SK-N-SH treated with all-trans-retinoic acid at 6 μM for 48 hours (cell line): ENCODE measurements at regions not wholly inside any gene's neighbourhood (a gene's known extent, or its start where the extent isn't known, plus 50 kb on each side); places are given as distances from the start of the nearest gene placed in this dataset.

Experiments used
- ATAC-seq: fragments of 200-7000 bp; cut with Tn5 transposase; 3 replicates; pipeline ENCODE4 v1.9.1; 2020; ENCODE audit warnings: mild to moderate bottlenecking, moderate library complexity
- BACH2 ChIP-seq: fragments of 250-450 bp; sonication (Bioruptor Pico); IDR thresholded peaks from 2 replicates; pipeline ENCODE4 v1.9.0; 2021; ENCODE audit warnings: mild to moderate bottlenecking, borderline replicate concordance
- CREB5 ChIP-seq: fragments of 250-450 bp; sonication (Bioruptor Pico); IDR thresholded peaks from 2 replicates; pipeline ENCODE4 v1.5.1; 2020; ENCODE audit warnings: low read depth, mild to moderate bottlenecking, moderate library complexity
- ESRRG ChIP-seq: fragments of 250-450 bp; sonication (Bioruptor Pico); IDR thresholded peaks from 2 replicates; pipeline ENCODE4 v1.6.1; 2021; ENCODE audit warnings: mild to moderate bottlenecking
- OSR1 ChIP-seq: fragments of 250-450 bp; sonication (Bioruptor Pico); IDR thresholded peaks from 2 replicates; pipeline ENCODE4 v1.8.0; 2022; ENCODE audit warnings: moderate library complexity, mild to moderate bottlenecking, inconsistent platforms
- PPARA ChIP-seq: fragments of 250-450 bp; sonication (Bioruptor Pico); IDR thresholded peaks from 2 replicates; pipeline ENCODE4 v1.5.0; 2020; ENCODE audit warnings: mild to moderate bottlenecking, borderline replicate concordance
- RARB ChIP-seq: fragments of 250-450 bp; sonication (Bioruptor Pico); IDR thresholded peaks from 2 replicates; pipeline ENCODE4 v1.8.0; 2021; ENCODE audit warnings: mild to moderate bottlenecking, moderate library complexity
- SNAI2 ChIP-seq: fragments of 250-450 bp; sonication (Bioruptor Pico); IDR thresholded peaks from 2 replicates; pipeline ENCODE4 v1.5.0; 2020; ENCODE audit warnings: mild to moderate bottlenecking, moderate library complexity
- TCF4 ChIP-seq: fragments of 250-450 bp; sonication (Bioruptor Pico); IDR thresholded peaks from 2 replicates; pipeline ENCODE4 v1.8.0; 2021; ENCODE audit warnings: mild to moderate bottlenecking, moderate library complexity, borderline replicate concordance
- TOX ChIP-seq: fragments of 250-450 bp; sonication (Bioruptor Pico); IDR thresholded peaks from 2 replicates; pipeline ENCODE4 v1.8.0; 2021; ENCODE audit warnings: mild to moderate bottlenecking, moderate library complexity, borderline replicate concordance
- ZC3H10 ChIP-seq: fragments of 250-450 bp; sonication (Bioruptor Pico); IDR thresholded peaks from 2 replicates; pipeline ENCODE4 v1.5.1; 2021; ENCODE audit warnings: mild to moderate bottlenecking, moderate library complexity
- ZFP3 ChIP-seq: fragments of 250-450 bp; sonication (Bioruptor Pico); IDR thresholded peaks from 2 replicates; pipeline ENCODE4 v1.5.0; 2020; ENCODE audit warnings: mild to moderate bottlenecking, moderate library complexity
- ZNF565 ChIP-seq: fragments of 450-650 bp; formaldehyde crosslinking; conservative IDR thresholded peaks from 2 replicates; pipeline ENCODE4 v1.5.0; 2020; ENCODE audit warnings: low read depth, mild to moderate bottlenecking, moderate library complexity
- ZNF70 ChIP-seq: fragments of 450-650 bp; formaldehyde crosslinking; IDR thresholded peaks from 2 replicates; pipeline ENCODE4 v1.5.0; 2020; ENCODE audit warnings: mild to moderate bottlenecking, moderate library complexity
- ZNF8 ChIP-seq: fragments of 450-650 bp; formaldehyde crosslinking; IDR thresholded peaks from 2 replicates; pipeline ENCODE4 v1.5.0; 2020; ENCODE audit warnings: mild to moderate bottlenecking, moderate library complexity
- TF ChIP-seq, protein P1 (sequence below): fragments of 250-450 bp; sonication (Bioruptor Pico); IDR thresholded peaks from 2 replicates; pipeline ENCODE4 v1.8.0; 2021; ENCODE audit warnings: low read depth, mild to moderate bottlenecking, moderate library complexity, borderline replicate concordance
- TF ChIP-seq, protein P2 (sequence below): fragments of 250-450 bp; sonication (Bioruptor Pico); IDR thresholded peaks from 2 replicates; pipeline ENCODE4 v1.5.0; 2020; ENCODE audit warnings: mild to moderate bottlenecking, moderate library complexity
- TF ChIP-seq, protein P3 (sequence below): fragments of 250-450 bp; sonication (Bioruptor Pico); IDR thresholded peaks from 2 replicates; pipeline ENCODE4 v1.8.0; 2020; ENCODE audit warnings: mild to moderate bottlenecking, moderate library complexity, borderline replicate concordance
- TF ChIP-seq, protein P4 (sequence below): fragments of 250-450 bp; sonication (Bioruptor Pico); IDR thresholded peaks from 2 replicates; pipeline ENCODE4 v1.5.1; 2021; ENCODE audit warnings: mild to moderate bottlenecking, moderate library complexity

DNA sequence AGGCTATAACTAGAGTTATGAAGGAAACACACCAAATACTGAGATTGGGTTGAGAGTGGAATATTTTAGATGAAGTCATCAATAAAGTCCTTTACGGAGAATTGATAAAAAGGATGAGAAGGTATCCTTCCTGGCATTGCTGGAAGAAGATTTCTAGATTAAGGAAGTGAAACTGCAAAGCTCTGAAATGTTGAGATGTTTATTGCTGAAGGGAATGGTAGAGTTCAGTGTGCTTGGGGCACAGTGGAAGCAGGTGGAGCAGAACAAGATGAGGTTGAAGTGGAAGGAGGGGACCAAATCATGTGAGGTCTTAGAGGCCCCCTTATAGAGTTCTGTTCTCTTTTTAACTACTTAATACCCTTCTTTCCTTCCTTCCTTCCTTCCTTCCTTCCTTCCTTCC, 848.5 kb downstream of the RAB28 start:
- TF ChIP-seq SNAI2 (CRISPR knock-in tag) (no peak), OSR1 (CRISPR knock-in tag) (no peak), ZNF565 (CRISPR knock-in tag) (no peak), ZFP3 (no peak), TOX (no peak), RARB (no peak), CREB5 (no peak), ZNF70 (CRISPR knock-in tag) (no peak), BACH2 (no peak), ZC3H10 (CRISPR knock-in tag) (no peak), PPARA (CRISPR knock-in tag) (no peak), TCF4 (CRISPR knock-in tag) (no peak)
- TF ChIP-seq, protein P1, sequence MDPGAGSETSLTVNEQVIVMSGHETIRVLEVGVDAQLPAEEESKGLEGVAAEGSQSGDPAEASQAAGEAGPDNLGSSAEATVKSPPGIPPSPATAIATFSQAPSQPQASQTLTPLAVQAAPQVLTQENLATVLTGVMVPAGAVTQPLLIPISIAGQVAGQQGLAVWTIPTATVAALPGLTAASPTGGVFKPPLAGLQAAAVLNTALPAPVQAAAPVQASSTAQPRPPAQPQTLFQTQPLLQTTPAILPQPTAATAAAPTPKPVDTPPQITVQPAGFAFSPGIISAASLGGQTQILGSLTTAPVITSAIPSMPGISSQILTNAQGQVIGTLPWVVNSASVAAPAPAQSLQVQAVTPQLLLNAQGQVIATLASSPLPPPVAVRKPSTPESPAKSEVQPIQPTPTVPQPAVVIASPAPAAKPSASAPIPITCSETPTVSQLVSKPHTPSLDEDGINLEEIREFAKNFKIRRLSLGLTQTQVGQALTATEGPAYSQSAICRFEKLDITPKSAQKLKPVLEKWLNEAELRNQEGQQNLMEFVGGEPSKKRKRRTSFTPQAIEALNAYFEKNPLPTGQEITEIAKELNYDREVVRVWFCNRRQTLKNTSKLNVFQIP (CRISPR knock-in tag), result no peak
- TF ChIP-seq, protein P2, sequence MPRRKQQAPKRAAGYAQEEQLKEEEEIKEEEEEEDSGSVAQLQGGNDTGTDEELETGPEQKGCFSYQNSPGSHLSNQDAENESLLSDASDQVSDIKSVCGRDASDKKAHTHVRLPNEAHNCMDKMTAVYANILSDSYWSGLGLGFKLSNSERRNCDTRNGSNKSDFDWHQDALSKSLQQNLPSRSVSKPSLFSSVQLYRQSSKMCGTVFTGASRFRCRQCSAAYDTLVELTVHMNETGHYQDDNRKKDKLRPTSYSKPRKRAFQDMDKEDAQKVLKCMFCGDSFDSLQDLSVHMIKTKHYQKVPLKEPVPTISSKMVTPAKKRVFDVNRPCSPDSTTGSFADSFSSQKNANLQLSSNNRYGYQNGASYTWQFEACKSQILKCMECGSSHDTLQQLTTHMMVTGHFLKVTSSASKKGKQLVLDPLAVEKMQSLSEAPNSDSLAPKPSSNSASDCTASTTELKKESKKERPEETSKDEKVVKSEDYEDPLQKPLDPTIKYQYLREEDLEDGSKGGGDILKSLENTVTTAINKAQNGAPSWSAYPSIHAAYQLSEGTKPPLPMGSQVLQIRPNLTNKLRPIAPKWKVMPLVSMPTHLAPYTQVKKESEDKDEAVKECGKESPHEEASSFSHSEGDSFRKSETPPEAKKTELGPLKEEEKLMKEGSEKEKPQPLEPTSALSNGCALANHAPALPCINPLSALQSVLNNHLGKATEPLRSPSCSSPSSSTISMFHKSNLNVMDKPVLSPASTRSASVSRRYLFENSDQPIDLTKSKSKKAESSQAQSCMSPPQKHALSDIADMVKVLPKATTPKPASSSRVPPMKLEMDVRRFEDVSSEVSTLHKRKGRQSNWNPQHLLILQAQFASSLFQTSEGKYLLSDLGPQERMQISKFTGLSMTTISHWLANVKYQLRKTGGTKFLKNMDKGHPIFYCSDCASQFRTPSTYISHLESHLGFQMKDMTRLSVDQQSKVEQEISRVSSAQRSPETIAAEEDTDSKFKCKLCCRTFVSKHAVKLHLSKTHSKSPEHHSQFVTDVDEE (CRISPR knock-in tag), result no peak
- TF ChIP-seq, protein P3, sequence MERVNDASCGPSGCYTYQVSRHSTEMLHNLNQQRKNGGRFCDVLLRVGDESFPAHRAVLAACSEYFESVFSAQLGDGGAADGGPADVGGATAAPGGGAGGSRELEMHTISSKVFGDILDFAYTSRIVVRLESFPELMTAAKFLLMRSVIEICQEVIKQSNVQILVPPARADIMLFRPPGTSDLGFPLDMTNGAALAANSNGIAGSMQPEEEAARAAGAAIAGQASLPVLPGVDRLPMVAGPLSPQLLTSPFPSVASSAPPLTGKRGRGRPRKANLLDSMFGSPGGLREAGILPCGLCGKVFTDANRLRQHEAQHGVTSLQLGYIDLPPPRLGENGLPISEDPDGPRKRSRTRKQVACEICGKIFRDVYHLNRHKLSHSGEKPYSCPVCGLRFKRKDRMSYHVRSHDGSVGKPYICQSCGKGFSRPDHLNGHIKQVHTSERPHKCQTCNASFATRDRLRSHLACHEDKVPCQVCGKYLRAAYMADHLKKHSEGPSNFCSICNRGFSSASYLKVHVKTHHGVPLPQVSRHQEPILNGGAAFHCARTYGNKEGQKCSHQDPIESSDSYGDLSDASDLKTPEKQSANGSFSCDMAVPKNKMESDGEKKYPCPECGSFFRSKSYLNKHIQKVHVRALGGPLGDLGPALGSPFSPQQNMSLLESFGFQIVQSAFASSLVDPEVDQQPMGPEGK (CRISPR knock-in tag), result no peak
- TF ChIP-seq, protein P4, sequence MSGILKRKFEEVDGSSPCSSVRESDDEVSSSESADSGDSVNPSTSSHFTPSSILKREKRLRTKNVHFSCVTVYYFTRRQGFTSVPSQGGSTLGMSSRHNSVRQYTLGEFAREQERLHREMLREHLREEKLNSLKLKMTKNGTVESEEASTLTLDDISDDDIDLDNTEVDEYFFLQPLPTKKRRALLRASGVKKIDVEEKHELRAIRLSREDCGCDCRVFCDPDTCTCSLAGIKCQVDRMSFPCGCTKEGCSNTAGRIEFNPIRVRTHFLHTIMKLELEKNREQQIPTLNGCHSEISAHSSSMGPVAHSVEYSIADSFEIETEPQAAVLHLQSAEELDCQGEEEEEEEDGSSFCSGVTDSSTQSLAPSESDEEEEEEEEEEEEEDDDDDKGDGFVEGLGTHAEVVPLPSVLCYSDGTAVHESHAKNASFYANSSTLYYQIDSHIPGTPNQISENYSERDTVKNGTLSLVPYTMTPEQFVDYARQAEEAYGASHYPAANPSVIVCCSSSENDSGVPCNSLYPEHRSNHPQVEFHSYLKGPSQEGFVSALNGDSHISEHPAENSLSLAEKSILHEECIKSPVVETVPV (CRISPR knock-in tag), result no peak
- ATAC-seq, result no peak

DNA sequence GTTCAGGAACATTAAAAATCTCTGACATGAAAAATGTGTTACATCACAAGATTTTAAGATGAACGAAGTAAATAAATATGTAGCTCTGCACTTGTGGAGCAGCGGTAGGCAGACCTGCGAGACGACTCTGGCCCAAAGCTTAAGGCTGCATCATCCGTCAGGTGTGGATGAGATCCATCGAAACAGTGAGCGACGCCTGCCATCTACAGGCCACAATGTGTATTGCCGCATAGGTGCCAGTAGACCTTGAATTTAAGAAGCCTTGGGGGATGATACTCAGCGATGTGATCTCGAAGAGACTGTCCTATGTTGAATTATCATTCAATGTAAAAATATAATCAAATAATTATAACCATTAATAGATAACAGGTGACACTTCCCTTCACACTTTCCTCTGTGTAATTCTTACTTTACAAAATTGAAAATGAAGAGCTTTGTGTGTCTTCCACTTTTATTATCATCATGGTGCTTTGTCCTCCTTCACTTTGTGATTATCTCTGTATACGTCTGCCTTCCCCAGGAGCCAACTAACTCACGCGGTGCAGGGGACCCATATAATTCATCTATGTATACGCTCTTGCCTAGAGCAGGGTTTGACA, 851.0 kb downstream of the RAB28 start:
- peak; percentile 63 for ATAC-seq
- TF ChIP-seq ZNF8, result no peak
- TF ChIP-seq, protein P4 (CRISPR knock-in tag), result no peak
- TF ChIP-seq SNAI2 (CRISPR knock-in tag), result no peak
- TF ChIP-seq ESRRG (CRISPR knock-in tag), result no peak
- no peak for TF ChIP-seq PPARA (CRISPR knock-in tag)
- TF ChIP-seq OSR1 (CRISPR knock-in tag), result no peak
- TF ChIP-seq, protein P1 (CRISPR knock-in tag), result no peak
- no peak for TF ChIP-seq ZFP3
- TF ChIP-seq CREB5, result no peak
- TF ChIP-seq ZC3H10 (CRISPR knock-in tag), result no peak
- TF ChIP-seq, all 23 proteins: peak for 0
